Peyer's patch (tissue), 4 donors: ENCODE measurements at regions not wholly inside any gene's neighbourhood (a gene's known extent, or its start where the extent isn't known, plus 50 kb on each side); places are given as distances from the start of the nearest gene placed in this dataset.

Experiments
- POLR2A ChIP-seq, 2 donors: fragments of 450-650 bp; IDR thresholded peaks; one replicate each; pipeline ENCODE4 v1.5.1; 2017; ENCODE audit warnings: antibody characterized with exemption in 2 of 2, mild to moderate bottlenecking in 2 of 2, moderate library complexity in 2 of 2
- TF ChIP-seq, protein P1 (sequence below), 6 experiments: fragments of 450-650 bp in 4 of 6; fragments of 200-600 bp in 2 of 6; sonication (generic) in 1 of 6; IDR thresholded peaks; one replicate each; pipeline ENCODE4 v1.5.1; 2017 to 2019; ENCODE audit warnings: antibody characterized with exemption in 6 of 6, mild to moderate bottlenecking in 3 of 6, moderate library complexity in 1 of 6

DNA sequence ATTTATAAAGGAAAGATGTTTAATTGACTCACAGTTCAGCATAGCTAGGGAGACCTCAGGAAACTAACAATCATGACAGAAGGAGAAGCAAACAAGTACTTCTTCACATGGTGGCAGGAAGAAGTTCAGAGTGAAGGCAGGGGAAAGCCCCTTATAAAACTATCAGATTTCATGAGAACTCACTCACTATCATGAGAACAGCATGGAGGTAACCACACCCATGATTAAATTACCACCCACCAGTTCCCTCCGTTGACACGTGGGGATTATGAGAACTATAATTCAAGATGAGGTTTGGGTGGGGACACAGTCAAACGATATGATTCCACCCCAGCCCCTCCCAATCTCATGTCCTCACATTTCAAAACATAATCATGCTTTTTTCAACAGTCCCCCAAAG, 124.2 kb upstream of the PCGF5 start:
- no peak for TF ChIP-seq POLR2A (IDR thresholded peaks at IDR 0.05)
- TF ChIP-seq, protein P1, sequence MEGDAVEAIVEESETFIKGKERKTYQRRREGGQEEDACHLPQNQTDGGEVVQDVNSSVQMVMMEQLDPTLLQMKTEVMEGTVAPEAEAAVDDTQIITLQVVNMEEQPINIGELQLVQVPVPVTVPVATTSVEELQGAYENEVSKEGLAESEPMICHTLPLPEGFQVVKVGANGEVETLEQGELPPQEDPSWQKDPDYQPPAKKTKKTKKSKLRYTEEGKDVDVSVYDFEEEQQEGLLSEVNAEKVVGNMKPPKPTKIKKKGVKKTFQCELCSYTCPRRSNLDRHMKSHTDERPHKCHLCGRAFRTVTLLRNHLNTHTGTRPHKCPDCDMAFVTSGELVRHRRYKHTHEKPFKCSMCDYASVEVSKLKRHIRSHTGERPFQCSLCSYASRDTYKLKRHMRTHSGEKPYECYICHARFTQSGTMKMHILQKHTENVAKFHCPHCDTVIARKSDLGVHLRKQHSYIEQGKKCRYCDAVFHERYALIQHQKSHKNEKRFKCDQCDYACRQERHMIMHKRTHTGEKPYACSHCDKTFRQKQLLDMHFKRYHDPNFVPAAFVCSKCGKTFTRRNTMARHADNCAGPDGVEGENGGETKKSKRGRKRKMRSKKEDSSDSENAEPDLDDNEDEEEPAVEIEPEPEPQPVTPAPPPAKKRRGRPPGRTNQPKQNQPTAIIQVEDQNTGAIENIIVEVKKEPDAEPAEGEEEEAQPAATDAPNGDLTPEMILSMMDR (IDR thresholded peaks at IDR 0.05): no peak
